ENCODE measurements at regions not wholly inside any gene's neighbourhood (a gene's known extent, or its start where the extent isn't known, plus 50 kb on each side); places are given as distances from the start of the nearest gene placed in this dataset.

DNA sequence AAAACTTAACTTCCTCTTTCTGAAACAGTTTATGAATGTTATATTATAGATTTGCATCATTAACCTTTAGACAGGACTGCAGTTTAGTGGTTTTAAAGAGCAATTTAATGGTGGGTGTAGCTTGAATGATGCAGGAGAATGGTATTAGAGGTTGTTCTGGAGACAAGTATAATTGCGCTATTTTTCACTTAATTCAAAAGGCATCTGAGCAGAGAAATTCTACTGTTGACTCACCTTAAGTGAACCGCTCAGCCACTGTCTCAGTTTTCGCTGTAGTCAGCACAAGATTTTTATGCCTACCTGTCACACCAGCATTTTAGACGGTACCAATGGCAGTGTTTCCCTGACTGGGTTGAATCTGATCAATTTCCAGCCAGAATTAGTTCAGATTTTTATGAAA lies 348.8 kb upstream of the DCBLD2 start:
- DNase-seq (ENCODE audit: low read depth, low spot score) = no peak
- ChIA-PET POLR2A (no interaction called here), CTCF (no interaction called here)
- H3K9me3 ChIP-seq (ENCODE audit: control insufficient read depth, insufficient read depth, low read length) = no peaks in the 10 kb centered on the region
- no peaks in the 10 kb centered on the region for H3K27me3 ChIP-seq (ENCODE audit: control insufficient read depth, insufficient read depth, low read length)
- H3K27ac ChIP-seq (ENCODE audit: low read depth, low read length) = no peak overlapping the region
- no peak overlapping the region for H3K4me3 ChIP-seq (ENCODE audit: low read depth, low read length)
- TF ChIP-seq, protein P1, sequence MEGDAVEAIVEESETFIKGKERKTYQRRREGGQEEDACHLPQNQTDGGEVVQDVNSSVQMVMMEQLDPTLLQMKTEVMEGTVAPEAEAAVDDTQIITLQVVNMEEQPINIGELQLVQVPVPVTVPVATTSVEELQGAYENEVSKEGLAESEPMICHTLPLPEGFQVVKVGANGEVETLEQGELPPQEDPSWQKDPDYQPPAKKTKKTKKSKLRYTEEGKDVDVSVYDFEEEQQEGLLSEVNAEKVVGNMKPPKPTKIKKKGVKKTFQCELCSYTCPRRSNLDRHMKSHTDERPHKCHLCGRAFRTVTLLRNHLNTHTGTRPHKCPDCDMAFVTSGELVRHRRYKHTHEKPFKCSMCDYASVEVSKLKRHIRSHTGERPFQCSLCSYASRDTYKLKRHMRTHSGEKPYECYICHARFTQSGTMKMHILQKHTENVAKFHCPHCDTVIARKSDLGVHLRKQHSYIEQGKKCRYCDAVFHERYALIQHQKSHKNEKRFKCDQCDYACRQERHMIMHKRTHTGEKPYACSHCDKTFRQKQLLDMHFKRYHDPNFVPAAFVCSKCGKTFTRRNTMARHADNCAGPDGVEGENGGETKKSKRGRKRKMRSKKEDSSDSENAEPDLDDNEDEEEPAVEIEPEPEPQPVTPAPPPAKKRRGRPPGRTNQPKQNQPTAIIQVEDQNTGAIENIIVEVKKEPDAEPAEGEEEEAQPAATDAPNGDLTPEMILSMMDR (IDR thresholded peaks at IDR 0.05; ENCODE audit: low read depth, low read length) = no peak

DNA sequence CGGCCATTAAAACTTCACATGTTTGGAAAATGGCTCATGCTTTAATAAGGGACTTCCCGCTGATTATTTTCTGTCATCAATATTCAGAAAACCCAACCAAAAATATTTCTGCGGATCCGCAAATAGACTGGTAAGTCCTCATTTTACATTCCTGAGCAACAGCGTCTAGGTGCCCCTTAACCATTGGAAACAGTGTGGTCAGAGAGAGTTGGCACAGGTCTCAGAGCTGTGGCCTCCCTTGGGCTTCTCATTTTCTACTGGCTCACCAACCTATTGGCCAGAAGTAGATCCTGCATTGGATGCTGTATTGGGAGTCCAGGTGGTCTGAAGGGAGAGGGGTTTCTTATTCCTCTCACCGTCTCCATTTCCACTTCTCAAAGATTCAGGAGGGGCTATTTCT lies 348.1 kb upstream of the DCBLD2 start:
- no peak overlapping the region for H3K27ac ChIP-seq (ENCODE audit: low read depth, low read length)
- DNase-seq (ENCODE audit: low read depth, low spot score) = no peak
- no peaks in the 10 kb centered on the region for H3K27me3 ChIP-seq (ENCODE audit: control insufficient read depth, insufficient read depth, low read length)
- TF ChIP-seq, protein P1 (IDR thresholded peaks at IDR 0.05; ENCODE audit: low read depth, low read length) = no peak
- no peaks in the 10 kb centered on the region for H3K9me3 ChIP-seq (ENCODE audit: control insufficient read depth, insufficient read depth, low read length)
- ChIA-PET CTCF (no interaction called here), POLR2A (no interaction called here)
- H3K4me3 ChIP-seq (ENCODE audit: low read depth, low read length) = no peak overlapping the region

DNA sequence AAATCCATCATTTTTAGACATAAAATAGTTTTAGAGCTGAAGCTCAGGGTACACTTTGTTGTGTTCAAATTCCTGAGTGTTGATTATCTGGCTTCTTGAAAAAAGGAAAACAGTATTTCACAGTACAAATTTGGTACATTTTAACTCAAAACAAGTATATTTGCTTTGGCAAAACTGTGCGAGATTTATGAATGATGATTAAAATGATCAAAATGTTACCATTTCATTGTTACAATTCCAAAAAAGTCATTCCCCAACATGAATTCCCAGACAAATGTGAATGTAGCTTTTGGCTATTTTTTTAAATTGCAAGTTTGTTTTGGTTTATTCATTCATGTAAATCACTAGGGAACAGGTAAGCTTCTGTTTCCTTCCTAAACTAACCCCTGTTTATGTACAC lies 347.4 kb upstream of the DCBLD2 start:
- ChIA-PET POLR2A (no interaction called here), CTCF (no interaction called here)
- Histone ChIP-seq H3K27me3 (ENCODE audit: control insufficient read depth, insufficient read depth, low read length) (no peaks in the 10 kb centered on the region), H3K9me3 (ENCODE audit: control insufficient read depth, insufficient read depth, low read length) (no peaks in the 10 kb centered on the region), H3K27ac (ENCODE audit: low read depth, low read length) (no peak overlapping the region), H3K4me3 (ENCODE audit: low read depth, low read length) (no peak overlapping the region)
- no peak for DNase-seq (ENCODE audit: low read depth, low spot score)
- TF ChIP-seq, protein P1 (IDR thresholded peaks at IDR 0.05; ENCODE audit: low read depth, low read length) = no peak

DNA sequence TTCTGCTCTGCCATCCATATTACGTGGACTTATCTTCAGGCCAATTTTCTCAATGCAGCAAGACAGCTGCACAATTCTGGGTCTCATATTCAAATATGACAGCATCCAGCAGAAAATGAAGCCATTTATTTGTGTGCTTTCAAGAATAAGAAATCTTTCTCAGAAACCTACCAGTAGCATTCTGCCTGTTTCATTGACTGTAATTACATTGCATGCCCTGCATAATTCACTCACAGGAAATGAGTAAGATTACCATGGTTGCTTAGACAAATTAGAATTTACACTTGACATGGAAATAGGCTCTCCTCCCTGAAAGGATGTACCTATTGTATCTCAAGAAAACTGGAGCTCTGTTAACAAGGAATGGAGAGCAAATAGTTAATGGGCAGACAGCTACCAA lies 346.6 kb upstream of the DCBLD2 start:
- H3K4me3 ChIP-seq (ENCODE audit: low read depth, low read length) = no peak overlapping the region
- POLR2A ChIA-PET = no interaction called here
- no peak for DNase-seq (ENCODE audit: low read depth, low spot score)

DNA sequence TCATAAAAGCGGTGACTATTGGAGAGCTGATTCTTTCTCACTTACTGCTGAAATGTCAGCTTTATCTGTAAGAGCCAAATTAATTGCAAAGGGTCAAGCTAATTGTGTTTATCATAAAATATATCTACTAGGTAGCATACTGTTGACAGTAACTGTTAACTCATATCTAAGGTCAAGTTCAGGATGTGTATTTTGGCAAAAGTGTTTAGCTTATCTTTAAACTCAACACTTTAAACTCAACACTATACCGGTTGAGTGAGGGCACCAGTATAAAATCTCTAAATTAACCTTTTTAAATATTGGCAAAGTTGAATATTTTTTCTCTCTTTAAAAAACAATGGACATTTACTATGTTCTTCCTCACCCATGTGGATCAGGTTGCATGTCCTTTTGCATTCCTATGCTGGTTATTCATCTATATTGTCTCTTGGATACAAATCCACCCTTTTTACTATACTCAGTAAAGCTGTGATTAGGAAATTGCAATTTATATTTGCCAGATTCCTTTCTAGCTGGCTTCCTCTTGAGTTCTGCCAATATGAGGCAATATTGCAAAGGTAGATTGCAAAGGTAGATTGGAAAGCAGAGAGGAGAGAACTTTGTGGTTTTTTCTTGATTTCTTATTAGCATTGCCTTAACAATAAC lies 344.6 kb upstream of the DCBLD2 start:
- no peak overlapping the region for H3K27ac ChIP-seq (ENCODE audit: low read depth, low read length)
- ChIA-PET POLR2A (interaction anchor here (0.6 kb wide), 1 partner anchor 392 kb away, joined by 4 read pairs; the partner anchor contains the start of gene COL8A1), CTCF (interaction anchor here (1.1 kb wide), 1 partner anchor 73 kb away, joined by 4 read pairs; no protein-coding TSS in a partner anchor)

More for the DNA sequence above, 346.6 kb upstream of the DCBLD2 start:
- TF ChIP-seq, protein P1 (IDR thresholded peaks at IDR 0.05; ENCODE audit: low read depth, low read length) = no peak
- Histone ChIP-seq H3K27me3 (ENCODE audit: control insufficient read depth, insufficient read depth, low read length) (no peaks in the 10 kb centered on the region), H3K9me3 (ENCODE audit: control insufficient read depth, insufficient read depth, low read length) (no peaks in the 10 kb centered on the region), H3K27ac (ENCODE audit: low read depth, low read length) (no peak overlapping the region)
- CTCF ChIA-PET = no interaction called here

More for the DNA sequence above, 344.6 kb upstream of the DCBLD2 start:
- Histone ChIP-seq H3K9me3 (ENCODE audit: control insufficient read depth, insufficient read depth, low read length) (no peaks in the 10 kb centered on the region), H3K27me3 (ENCODE audit: control insufficient read depth, insufficient read depth, low read length) (no peaks in the 10 kb centered on the region), H3K4me3 (ENCODE audit: low read depth, low read length) (no peak overlapping the region)
- no peak for DNase-seq (ENCODE audit: low read depth, low spot score)
- TF ChIP-seq, protein P1 (IDR thresholded peaks at IDR 0.05; ENCODE audit: low read depth, low read length) = no peak

Data from AG04450 (cell line).